ENCODE measurements at regions not wholly inside any gene's neighbourhood (a gene's known extent, or its start where the extent isn't known, plus 50 kb on each side); places are given as distances from the start of the nearest gene placed in this dataset.

DNA sequence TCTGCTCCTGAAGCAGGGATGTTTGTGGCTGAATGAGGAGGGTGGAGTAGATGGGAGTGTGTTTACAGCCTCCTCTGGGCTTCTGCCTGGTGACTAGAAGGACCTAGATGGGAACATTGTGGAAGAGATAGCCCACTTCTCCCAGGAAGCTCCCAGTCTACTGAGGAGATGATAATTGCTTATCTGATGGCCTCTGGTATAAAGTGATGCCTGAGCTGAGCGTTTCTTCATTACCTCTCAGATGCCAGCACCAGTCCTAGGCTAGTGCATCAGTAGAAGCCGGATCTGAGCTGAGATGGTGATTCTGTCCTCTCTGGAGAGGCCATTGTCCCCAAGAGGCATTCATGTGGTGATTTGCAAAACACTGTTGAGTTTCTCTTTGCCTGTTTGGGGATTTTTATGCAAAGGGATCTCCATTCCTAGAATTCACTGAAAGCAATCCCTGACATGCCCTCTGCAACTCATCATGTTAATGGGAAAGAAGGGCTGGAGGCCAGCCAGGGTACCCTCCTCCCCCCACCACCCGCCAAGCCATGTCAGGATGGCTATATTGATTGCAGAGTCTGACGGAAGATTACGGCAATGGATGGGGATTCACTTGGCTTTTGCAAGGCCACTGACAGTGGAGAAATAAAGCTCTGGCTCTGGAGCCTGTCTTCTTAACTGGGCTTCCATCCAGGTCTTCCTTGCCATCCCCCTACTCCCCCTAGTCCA is 166.4 kb upstream of the ROPN1 start:
- DNase-seq = no peak
- intact Hi-C loops (cut with DNase I) = no loop called here
- peak in 1 of 2 donors; percentile 15 for ATAC-seq

DNA sequence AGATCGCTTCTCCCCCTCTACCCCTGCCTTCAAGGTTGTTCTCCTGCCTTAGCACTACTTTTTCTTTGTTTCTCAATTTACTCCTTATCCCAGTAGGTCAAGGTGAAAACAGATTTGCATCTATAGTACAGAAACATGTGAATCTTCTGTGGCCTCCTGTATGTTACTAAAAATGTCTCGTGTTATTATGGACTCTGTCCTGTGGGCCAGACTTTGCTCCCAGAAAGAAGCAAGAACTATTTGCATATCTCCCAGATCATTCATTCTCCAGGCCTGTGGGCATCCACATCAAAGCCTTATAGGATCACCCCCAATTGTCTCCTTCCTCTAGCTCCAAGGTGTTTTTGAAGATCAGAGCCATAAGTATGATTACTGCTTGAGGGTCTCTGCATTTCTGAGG is 169.5 kb upstream of the ROPN1 start:
- intact Hi-C loops (cut with DNase I) = no loop called here
- no peak for DNase-seq

GRCh38 chr3:124163689-124164088 is 171.8 kb upstream of the ROPN1 start:
- DNase-seq (no peak), ATAC-seq (no peak)
- intact Hi-C loops (cut with DNase I) = no loop called here

More for the DNA sequence above, 169.5 kb upstream of the ROPN1 start:
- ATAC-seq = no peak

- intact Hi-C loops (cut with DNase I) = no loop called here
- ATAC-seq (peak; percentile 65 to 95), DNase-seq (peak; percentile 46)
These were observed 176.3 kb upstream of the ROPN1 start for GRCh38 chr3:124168271-124168670.

DNA sequence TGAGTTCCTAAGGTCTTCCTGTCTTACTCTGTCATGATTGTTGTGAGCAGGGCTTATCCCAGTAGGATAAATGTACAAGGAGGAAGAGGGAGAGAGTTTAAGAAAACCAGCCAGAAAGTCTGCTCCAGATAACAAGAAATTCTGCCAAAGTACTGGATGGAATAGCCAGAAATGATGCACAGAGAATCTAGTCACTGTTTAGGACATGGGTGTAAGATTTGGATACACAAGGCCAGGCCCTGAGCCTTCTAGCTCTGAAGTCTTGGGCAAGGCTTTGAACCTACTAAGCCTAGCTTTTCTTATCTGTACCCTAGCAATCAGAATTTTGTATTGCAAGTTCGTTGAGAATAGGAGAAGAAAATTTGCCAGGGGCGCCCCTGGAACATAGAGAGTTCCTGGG is 180.4 kb upstream of the ROPN1 start:
- intact Hi-C loops (cut with DNase I) = no loop called here
- DNase-seq = no peak
- peak; percentile 13 to 52 for ATAC-seq

DNA sequence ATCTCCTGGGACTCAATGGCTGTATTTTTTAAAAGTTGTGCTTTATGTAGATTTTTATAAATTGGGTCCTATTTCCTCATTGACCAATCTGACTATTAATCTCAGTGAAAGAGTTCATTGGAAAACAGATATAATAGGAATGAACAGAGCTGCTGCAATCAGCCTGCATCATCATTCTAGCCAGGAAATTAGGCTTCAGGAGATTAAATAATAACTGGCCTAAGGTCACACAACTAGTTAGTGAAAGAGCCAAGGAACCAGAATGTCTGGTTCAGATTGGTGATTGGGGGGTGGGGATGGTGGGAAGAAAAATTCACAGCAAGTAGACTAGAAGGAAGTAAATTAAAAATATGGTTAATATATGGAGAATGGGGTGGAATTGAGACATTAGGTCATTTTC is 180.9 kb upstream of the ROPN1 start:
- DNase-seq = no peak
- no peak for ATAC-seq
- intact Hi-C loops (cut with DNase I) = no loop called here

DNA sequence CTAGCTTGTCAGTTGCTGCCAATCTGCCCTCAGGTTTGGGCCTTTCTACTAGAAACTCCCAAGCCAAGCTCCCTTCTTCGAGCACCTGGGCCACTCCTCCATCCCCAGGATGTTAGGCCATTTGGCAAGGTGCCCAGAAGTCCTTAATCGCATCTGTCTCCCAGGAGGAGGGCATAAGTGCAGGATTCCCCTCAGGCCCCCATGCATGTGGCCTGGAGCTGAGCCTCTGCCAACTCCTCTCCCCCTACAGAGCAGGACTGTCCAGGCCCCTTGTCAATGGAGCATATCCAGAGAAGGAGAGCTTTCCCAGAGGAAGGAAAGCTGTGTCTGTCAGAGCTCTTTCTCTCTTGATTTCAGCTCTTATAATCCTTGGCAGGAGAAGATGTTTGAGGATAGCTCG is 182.6 kb upstream of the ROPN1 start:
- DNase-seq (no peak), ATAC-seq (peak in 1 of 2 donors; percentile 36)
- intact Hi-C loops (cut with DNase I) = no loop called here

GRCh38 chr3:124174910-124175874 is 183.3 kb upstream of the ROPN1 start:
- DNase-seq = no peak
- intact Hi-C loops (cut with DNase I) = no loop called here
- no peak for ATAC-seq

DNA sequence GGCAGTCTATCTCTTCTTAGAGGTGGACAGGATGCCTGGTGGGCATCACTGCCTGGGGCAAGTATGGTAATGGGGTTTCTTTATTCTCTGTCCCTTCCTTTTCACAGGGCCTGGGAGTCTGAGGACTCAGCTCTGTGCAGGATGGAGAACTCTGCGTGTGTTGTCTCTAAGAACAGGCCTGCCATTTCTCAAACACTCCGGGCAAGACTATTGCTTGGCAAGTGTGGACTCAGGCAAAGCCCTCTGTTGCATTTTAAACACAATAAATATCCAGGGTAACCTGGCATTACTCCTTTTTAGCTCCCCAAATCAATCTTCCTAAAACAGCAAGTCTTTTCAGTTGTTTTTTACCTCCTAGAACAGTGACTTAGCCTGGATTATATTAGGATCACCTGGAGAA is 185.1 kb upstream of the ROPN1 start:
- DNase-seq (no peak), ATAC-seq (no peak)
- intact Hi-C loops (cut with DNase I) = no loop called here

DNA sequence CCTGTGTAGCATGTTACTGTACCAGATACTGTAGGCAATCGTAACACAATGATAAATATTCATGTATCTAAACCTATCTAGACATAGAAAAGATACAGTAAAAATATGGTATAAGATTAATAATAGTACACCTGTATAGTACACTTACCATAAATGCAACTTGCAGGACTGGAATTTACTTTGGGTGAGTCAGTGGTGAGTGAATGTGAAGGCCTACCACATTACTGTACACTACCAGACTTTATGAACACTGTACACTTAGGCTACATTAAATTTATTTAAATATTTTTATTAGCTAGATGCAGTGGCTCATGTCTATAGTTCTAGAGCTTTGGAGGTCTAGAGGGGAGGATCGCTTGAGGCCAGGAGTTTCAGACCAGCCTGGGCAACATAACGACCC is 186.6 kb upstream of the ROPN1 start:
- ATAC-seq = no peak
- intact Hi-C loops (cut with DNase I) = no loop called here
- no peak for DNase-seq

DNA sequence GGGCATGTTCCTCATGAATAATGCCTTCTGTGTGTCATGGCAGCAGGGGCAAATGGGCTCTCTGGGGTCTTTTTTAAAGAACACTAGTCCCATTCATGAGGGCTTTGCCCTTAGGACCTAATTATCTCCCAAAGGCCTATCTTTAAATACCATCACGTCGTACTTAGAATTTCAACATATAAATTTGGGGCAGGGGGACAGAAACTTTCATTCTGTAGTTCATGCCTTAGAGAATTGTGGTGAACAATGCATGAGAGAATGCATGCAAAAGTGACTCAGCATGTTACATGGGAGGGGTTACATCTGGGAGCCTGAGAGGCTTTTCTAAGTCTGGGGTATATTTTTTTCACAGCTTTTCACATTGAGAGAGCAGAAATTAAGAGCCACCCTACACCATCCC is 208.5 kb upstream of the ROPN1 start:
- ATAC-seq (no peak), DNase-seq (no peak)
- intact Hi-C loops (cut with DNase I) = no loop called here

- intact Hi-C loops (cut with DNase I) = no loop called here
- no peak for DNase-seq
- ATAC-seq = no peak
These were observed 209.3 kb upstream of the ROPN1 start for GRCh38 chr3:124201226-124201625.

- peak; percentile 36 for DNase-seq
- intact Hi-C loops (cut with DNase I) = no loop called here
- ATAC-seq = peak; percentile 64 to 89
These were observed 209.9 kb upstream of the ROPN1 start for GRCh38 chr3:124201786-124202185.

GRCh38 chr3:124202754-124203153 is 210.8 kb upstream of the ROPN1 start:
- ATAC-seq (peak; percentile 94 to 96), DNase-seq (peak; percentile 79)
- intact Hi-C loops (cut with DNase I) = no loop called here

DNA sequence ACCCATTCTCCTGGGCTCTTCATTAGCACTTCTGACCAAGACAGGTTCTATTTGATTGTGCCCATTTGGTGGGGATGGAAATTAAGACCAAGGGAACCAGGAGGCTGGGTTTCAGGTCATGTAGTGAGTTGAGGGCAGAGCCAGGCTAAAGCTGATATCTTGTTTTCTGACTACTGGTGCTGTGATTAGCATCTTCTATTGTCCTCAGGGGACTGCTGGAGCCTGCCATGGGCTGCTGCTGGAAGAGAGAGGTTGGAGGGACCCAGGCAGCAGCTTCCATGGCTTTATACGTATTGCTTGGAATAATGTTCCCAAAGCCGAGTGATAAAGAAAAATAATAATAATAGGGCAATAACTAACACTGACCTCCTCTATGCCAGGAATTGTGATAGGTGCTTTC is 211.4 kb upstream of the ROPN1 start:
- ATAC-seq (no peak), DNase-seq (no peak)
- intact Hi-C loops (cut with DNase I) = no loop called here

DNA sequence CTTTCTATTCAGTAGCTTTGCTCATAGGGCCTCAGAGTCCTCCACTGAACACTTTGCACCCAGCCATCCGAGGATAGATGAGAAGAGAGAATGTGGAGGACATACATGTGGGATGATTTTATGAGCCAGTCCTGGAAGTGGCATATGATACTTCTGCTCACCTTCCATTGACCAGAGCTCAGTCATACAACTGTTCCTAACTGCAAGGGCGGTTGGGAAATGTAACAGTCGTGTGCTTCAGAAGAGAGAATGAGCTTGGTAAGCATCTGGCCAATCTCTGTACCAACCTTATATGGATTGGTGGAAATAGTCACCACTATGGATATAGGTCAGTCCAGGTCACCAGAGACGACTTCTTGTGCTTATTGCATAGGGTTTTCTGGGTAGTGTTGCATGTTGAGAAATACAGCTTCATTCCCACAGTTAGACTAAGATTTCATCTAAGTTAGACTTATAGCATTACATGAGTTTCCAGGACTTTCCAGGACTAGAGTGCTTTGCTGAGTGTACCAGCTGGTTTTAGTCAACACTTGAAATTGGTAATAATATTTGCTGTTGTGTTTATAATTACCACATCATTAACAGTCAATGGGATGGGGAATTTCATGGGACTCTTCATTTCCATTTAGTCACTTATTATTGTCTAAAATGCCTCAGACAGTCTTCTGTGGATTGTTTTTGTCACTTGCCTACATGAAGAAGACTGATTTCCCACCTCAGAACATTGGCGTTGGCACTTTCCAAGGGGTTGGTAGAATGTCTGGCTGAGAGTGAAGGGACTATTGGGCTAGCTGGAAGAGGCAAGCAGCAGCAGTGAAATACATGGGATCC is 214.5 kb upstream of the ROPN1 start:
- DNase-seq (no peak), ATAC-seq (no peak)
- intact Hi-C loops (cut with DNase I) = no loop called here

DNA sequence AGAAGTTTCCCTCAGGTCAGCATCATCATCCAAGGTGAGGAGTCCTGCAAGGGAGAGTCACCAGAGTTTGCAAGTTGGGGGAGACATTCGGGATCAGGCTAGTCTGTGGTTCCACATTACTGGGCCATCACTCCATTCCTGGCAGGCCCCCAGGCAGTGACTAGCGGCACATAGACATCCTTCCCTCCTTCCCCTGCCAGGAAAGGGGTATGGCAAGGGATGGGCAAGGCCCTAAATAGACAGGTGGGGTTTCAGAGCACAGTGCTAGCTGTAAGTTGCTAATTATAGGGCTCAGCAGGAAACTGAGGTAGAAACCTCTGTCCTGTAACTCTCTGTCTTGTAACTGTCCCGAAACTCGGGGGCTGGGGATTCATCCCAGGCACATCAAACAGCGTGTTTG is 215.2 kb upstream of the ROPN1 start:
- intact Hi-C loops (cut with DNase I) = no loop called here
- ATAC-seq (no peak), DNase-seq (no peak)

DNA sequence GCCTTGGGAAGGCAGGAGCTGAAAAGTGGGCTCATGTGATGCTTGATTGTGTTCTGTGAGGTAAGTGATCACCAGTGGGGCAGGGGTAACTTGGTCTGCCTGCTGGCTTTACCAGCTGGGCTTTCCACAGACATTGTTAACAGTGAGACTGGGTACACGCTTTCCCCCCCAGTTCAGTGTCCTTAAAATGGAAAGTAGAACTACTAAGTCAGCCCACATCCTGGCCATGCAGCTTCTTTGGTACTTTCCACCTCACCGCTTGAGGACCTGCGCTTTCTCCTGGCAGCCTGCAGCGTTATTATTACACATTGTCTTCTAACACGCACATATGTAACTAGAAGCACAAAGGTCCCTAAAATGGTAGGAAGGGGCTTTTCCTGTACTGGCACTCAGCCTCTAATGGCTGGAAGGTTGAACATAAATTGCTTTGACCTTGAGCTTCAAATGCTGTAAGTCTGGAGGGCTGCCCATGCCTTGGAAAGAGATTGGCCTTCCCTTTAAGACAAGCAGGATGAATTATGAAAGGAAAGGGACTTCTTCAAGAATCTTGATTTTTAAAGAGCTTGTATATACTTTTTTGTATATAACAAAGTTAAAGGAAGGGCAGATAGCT is 216.1 kb upstream of the ROPN1 start:
- ATAC-seq (no peak), DNase-seq (no peak)
- intact Hi-C loops (cut with DNase I) = no loop called here

DNA sequence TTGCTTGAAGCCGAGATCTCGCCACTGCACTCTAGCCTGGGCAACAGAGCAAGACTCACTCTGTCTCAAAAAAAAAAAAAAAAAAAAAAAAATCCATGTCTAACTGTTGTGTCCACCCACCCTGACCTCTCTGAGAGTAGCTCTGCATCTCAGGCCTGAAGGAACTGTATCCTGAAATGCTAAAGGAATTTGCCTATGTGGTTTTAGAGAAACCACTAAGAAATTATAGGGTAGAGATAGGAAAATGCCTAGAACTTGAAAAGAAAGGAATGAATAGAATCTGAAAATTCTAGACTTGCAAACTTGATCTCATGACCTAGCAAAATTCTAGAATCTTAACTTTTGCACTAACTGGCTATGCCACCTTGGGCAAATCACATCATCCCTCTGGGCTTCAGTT is 217.5 kb upstream of the ROPN1 start:
- intact Hi-C loops (cut with DNase I) = no loop called here
- ATAC-seq = no peak
- DNase-seq = no peak
